GM13977 (cell line): ENCODE measurements at regions not wholly inside any gene's neighbourhood (a gene's known extent, or its start where the extent isn't known, plus 50 kb on each side); places are given as distances from the start of the nearest gene placed in this dataset.
"Not testable (repeated sequence)": the region's sequence is repeated elsewhere in the genome, so short reads cannot be mapped to it uniquely, and the experiment has no call there.

Source experiments
- DNase-seq: peaks from one replicate; pipeline ENCODE4 v3.0.0; 2012; ENCODE audit warnings: low spot score
- in situ Hi-C: fragments of 300-500 bp; cut with MboI; formaldehyde crosslinking; loops from one replicate; pipeline ENCODE4 v1.12.0; 2022; ENCODE audit warnings: low sequenced_read_pairs, low pct_unique_long_range_greater_than_20kb, mixed read lengths, inconsistent platforms; ENCODE audit not compliant: unreplicated experiment
- TF ChIP-seq, protein P1 (sequence below): IDR thresholded peaks from 2 replicates; pipeline ENCODE4 v1.5.1; 2012; ENCODE audit warnings: mild to moderate bottlenecking, control low read depth; ENCODE audit not compliant: insufficient read depth; ENCODE audit errors: extremely low read depth, missing control alignments

DNA sequence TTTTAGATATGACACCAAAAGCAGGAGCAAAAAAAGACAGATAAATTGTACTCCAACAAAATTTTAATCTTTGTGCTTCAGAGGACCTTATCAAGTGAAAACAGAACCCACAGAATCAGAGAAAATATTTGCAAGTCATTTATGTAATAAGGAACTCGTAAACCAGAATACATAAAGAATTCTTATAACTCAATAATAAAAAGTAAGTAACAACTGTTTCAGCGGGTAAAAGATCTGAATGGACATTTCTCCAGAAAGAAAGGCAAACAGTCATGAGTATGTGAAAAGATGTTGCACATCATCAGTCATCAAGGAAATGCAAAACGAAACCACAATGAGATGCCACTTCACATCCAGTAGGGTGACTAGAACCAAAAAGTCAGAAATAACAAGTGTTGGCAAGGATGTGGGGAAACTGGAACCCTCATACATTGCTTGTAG, 167.7 kb upstream of the KCTD7 start:
- in situ Hi-C loops, result no loop called here
- TF ChIP-seq, protein P1, sequence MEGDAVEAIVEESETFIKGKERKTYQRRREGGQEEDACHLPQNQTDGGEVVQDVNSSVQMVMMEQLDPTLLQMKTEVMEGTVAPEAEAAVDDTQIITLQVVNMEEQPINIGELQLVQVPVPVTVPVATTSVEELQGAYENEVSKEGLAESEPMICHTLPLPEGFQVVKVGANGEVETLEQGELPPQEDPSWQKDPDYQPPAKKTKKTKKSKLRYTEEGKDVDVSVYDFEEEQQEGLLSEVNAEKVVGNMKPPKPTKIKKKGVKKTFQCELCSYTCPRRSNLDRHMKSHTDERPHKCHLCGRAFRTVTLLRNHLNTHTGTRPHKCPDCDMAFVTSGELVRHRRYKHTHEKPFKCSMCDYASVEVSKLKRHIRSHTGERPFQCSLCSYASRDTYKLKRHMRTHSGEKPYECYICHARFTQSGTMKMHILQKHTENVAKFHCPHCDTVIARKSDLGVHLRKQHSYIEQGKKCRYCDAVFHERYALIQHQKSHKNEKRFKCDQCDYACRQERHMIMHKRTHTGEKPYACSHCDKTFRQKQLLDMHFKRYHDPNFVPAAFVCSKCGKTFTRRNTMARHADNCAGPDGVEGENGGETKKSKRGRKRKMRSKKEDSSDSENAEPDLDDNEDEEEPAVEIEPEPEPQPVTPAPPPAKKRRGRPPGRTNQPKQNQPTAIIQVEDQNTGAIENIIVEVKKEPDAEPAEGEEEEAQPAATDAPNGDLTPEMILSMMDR, result no peak
- DNase-seq, result no peak

DNA sequence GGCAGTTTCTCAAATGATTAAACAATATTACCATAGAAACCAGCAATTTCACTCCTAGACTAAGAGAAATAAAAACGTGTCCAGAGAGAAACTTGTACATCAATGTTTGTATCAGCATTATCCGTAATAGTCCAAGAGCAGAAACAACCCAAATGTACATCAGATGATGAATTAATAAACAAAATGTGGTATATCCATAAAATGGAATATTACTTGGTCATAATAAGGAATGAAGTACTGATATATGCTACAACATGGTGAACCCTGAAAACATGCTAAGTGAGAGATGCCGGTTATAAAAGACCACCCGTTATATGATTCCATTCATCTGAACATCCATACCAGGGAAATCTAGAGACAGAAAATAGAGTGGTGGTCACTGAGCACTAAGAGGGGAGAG, 167.3 kb upstream of the KCTD7 start:
- DNase-seq, in situ Hi-C loops: not testable (repeated sequence)

DNA sequence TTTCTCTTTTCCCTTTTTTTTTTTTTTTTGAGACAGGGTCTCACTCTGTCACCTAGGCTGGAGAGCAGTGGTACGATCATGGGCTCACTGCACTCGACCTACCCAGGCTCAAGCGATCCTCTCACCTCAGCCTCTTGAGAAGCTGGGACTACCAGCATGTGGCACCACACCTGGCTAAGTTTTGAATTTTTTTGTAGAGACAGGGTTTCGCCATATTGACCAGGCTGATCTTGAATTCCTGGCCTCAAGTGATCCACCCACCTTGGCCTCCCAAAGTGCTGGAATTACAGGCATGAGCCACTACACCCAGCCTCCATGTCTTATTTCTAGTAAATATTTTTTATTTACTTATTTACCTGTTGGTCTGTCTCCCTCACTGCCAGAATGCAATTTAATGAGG, 165.8 kb upstream of the KCTD7 start:
- DNase-seq, in situ Hi-C loops: not testable (repeated sequence)

DNA sequence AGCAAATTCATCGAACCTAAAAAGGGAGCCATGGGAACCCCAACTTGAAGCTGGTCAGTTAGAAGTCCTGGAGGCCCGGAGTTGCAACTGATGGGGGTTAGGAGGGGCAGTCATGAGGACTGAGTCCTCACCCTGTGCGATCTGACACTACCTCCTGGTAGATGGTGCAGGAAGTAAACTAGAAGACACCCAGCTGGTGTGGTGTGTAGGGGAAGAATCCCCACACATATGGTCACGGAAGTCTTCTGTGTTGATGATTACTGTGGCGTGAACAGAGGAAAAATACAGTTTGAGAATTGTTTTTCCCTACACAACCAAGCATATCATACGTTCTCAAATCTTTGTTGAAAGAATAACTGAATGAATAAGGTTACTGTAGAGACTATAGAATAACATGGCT, 164.6 kb upstream of the KCTD7 start:
- no peak for DNase-seq
- TF ChIP-seq, protein P1, result no peak
- in situ Hi-C loops, result no loop called here

DNA sequence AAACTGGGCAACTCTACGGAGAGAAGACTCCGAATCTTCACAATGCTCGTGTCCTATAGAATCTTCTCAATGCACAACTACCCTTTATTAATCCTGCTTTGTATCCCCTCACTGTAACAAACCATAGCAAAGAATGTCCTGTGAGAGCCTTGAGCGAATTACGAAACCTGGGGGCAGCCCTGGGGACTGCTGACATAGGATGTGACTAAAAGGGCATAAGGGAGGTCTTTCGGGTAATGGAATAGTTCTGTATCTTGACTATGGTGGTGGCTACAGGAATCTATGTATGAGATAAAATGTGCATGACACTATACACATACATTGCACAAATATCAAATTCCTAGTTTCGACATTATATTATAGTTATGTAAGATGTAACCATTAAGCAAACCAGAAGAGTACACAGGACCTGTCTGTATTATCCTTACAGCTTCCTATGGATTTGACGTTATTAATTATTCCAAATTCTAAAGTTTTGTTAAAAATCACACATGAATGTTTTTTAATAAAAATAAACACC, 162.5 kb upstream of the KCTD7 start:
- TF ChIP-seq, protein P1, result no peak
- DNase-seq, result no peak
- in situ Hi-C loops, result no loop called here

DNA sequence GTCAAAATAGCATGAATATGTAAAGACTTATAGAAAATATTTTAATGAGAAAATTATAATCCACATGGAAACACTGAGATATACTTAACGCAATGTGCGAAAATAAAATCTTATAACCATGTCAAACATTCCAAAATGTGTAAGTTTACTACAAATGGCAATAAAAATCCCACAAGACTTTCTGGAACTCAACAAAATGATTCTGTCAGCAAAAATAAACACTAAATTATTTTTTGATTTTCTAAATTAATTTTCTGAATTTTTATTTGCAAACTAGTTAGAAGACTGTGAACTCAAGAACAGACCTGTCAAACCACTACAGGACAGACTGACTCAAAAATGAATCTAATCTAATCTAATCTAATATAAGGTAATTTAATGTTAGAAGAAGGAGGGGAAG, 160.8 kb upstream of the KCTD7 start:
- no peak for DNase-seq
- TF ChIP-seq, protein P1, result no peak
- in situ Hi-C loops, result no loop called here

DNA sequence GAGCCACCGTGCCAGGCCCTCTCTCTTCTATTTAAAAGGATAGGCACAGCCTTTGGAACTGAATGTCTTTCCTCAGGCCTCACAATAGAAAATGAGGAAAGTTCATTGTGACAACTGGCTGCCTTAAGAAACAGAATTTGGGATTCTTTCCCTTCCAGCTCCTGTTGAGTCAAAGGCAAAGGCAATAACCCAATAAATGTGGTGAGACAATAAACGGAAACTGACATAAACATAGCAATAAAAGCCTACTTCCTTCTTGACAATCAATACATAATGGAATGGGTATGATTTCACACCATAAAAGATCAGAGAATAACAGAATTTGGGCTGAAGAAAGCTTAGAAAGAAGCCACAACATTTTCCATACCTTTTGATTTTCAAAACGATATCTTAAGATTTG, 155.6 kb upstream of the KCTD7 start:
- DNase-seq, in situ Hi-C loops: not testable (repeated sequence)

DNA sequence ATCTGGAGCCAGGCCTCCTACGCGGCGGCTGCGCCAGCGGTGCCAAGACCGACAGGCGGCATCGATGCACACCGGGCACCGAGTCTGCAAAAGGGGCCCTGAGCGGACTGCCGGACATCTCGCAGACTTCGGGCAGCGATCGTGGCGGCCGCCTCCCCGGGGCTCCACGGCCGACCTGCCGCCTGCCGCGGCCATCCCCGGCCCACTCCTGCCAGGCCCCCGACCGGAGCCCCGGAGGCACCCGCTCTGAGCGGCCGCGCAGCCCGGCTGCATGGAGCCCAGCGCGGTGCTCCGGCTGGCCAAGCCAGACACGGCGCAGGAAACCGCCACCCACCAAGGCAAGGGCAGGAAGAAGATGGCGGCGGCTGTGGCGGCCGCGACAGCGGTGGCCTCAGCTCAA, 154.2 kb upstream of the KCTD7 start:
- in situ Hi-C loops, result no loop called here
- TF ChIP-seq, protein P1, result no peak
- no peak for DNase-seq

DNA sequence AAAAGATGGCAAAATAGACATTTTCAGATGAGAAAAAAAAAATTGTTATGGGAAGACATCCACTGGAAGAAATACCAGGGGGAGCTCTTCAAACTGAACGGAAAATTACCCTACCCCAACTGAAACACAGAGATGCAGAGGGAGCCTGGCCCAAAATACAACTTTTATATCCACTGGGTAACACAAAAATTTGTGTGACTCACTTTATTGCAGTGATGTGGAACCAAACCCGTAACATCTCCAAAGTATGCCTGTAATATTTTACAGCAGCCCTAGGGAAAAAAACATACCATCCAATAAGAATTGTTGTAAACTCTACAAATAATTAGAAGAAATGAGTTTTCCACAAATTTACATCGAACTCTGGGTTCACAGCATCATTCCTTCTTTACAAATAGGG, 152.6 kb upstream of the KCTD7 start:
- in situ Hi-C loops, DNase-seq: not testable (repeated sequence)

DNA sequence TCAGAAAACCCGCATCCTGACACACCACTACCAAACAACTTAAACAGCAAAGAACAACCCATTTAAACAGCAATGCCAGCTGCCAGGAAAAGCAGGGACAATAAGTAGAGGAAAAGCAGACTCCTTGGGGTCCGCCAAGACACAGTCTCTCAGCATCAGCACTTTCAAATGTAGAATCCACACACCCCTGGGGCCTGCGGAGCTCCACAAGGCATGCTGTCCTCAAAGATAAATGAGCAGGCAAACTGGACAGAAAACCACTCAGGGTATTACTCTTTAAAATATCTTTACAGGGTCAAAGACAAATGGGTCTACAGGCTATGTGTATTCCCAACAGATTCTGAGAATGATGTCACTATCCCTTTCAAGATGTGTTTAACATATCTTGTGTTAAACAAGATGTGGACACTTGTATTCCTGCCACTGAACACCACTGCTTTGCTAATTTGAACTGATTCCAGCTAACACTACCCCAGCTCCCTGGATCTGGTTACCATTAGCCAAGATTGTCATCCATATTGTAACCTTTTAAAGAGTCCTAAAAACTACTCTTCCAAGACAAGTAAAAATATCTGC, 150.8 kb upstream of the KCTD7 start:
- in situ Hi-C loops, result not testable (repeated sequence)

DNA sequence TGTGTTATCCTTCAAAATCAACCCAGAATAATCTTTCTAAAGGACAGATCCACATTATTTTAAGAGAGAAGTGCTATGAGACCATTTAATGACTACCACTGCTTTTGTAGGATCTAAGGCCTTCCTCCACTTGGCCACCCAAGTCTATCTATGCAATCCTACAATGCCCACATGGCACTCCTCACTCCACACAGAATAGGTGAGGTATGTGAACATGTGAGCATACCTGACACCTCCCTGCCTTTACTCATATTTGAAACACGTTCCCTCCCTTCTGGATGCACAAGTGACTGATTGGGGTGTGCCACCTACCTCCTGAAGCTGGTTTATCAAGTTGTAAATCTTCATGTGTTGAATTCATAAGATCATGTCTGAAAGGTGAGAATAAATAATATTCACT, 147.5 kb upstream of the KCTD7 start:
- in situ Hi-C loops, DNase-seq: not testable (repeated sequence)

More for the DNA sequence above, 150.8 kb upstream of the KCTD7 start:
- DNase-seq, result not testable (repeated sequence)

DNA sequence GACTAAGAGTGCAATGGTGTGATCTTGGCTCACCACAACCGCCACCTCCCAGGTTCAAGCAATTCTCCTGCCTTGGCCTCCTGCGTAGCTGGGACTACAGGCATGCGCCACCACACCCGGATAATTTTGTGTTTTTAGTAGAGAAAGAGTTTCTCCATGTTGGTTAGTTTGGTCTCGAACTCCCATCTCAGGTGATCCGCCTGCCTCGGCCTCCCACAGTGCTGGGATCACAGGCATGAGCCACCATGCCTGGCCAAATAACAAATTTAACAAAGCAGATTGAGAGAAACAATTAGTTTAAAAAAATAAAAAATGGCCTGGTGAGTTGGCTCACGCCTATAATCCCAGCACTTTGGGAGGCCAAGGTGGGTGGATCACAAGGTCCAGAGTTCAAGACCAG, 139.6 kb upstream of the KCTD7 start:
- in situ Hi-C loops, result not testable (repeated sequence)

More for the DNA sequence above, 139.6 kb upstream of the KCTD7 start:
- DNase-seq, result not testable (repeated sequence)
